Fibroblast of mammary gland (primary cell): ENCODE measurements at regions not wholly inside any gene's neighbourhood (a gene's known extent, or its start where the extent isn't known, plus 50 kb on each side); places are given as distances from the start of the nearest gene placed in this dataset.

Experiments used
- DNase-seq: peaks from one replicate; pipeline ENCODE4 v3.0.0-alpha.2; 2010; ENCODE audit warnings: low read depth
- H3K4me3 ChIP-seq: 2 replicates; pipeline ENCODE4 v1.5.1; 2011; ENCODE audit warnings: low read depth, mild to moderate bottlenecking, low read length, moderate library complexity; ENCODE audit not compliant: control insufficient read depth
- CTCF ChIP-seq: conservative IDR thresholded peaks from 2 replicates; pipeline ENCODE4 v1.5.1; 2011; ENCODE audit warnings: low read depth, low read length, inconsistent platforms; ENCODE audit not compliant: control insufficient read depth, insufficient read depth

- DNase-seq: no peak
- H3K4me3 ChIP-seq: no peak overlapping the region
- TF ChIP-seq CTCF: no peak
Observed at GRCh38 chr1:102190429-102190828, 193.7 kb upstream of the OLFM3 start.

DNA sequence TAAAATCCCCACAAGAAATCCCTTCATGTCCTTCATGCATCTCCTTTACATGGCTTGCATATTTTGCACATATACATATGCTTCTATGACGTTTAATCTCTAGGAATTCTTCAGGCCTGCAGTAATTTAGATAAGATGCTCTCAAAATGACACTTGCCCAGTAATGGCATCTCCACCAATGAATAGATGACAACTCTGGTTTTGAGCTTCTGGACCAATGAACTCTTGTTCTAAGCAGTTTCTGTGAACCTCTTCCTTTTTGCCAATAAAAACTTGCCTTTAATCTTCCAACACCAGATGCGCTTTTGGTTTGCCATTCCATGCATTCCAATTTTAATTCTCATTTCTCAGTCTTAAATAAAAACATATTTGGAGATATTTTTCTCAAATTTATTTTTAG lies 189.8 kb upstream of the OLFM3 start:
- no peak overlapping the region for H3K4me3 ChIP-seq
- no peak for TF ChIP-seq CTCF
- DNase-seq: no peak

DNA sequence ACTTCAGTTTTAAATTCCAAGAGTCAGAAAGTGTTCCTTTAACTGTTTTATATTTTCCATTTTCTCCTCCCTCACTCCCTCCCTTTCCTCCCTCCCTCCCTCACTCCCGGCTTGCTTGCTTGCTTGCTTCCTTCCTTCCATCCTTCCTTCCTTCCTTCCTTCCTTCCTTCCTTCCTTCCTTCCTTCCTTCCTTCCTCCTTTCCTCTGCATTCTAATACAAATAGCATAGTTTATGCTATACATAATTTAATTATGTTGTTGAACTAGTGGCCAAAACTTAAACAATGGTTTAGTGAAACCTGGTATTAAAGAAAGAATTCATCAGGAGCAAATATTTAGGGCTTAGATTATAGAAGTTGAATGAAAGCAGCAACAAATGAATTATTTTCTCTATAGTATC lies 188.5 kb upstream of the OLFM3 start:
- DNase-seq: no peak

DNA sequence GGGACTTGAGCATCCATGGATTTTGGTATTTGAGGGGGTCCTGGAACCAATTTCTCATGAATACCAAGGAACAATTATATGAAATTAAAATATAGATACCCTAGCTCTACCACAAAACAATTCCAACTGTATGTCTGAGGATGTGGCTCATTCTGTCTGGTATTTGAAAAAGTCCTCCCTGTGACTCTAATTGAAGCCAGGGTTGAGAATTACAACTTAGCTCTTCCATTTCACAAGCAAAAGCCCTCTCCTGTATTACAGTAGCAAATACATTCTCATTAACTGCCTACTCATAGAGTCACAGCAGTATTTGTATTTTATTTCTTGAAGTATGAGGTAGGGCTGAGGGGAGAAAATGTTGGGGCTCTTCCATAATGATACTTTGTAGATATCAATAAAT lies 187.8 kb upstream of the OLFM3 start:
- no peak overlapping the region for H3K4me3 ChIP-seq
- DNase-seq: no peak
- TF ChIP-seq CTCF: no peak

More for the DNA sequence above, 188.5 kb upstream of the OLFM3 start:
- no peak for TF ChIP-seq CTCF
- no peak overlapping the region for H3K4me3 ChIP-seq

DNA sequence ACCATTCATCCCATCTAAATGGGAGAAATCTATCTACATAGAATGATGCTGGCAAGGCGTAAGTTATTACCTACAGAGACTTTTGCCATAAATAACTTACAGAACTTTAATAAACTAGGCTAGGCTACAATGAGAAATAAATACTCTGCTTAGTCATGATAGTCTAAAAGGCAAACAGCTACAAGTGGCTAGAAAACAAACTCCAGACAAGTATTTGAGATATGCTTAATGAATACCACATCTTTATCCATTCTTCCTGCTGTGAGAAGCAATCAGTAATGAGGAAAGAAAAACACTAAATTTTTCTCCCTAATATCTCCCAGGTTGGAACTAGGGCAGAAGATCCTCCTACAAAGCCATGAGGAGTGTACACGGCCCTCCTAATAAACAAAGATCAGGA lies 187.0 kb upstream of the OLFM3 start:
- no peak for DNase-seq
- TF ChIP-seq CTCF: no peak
- H3K4me3 ChIP-seq: no peak overlapping the region

DNA sequence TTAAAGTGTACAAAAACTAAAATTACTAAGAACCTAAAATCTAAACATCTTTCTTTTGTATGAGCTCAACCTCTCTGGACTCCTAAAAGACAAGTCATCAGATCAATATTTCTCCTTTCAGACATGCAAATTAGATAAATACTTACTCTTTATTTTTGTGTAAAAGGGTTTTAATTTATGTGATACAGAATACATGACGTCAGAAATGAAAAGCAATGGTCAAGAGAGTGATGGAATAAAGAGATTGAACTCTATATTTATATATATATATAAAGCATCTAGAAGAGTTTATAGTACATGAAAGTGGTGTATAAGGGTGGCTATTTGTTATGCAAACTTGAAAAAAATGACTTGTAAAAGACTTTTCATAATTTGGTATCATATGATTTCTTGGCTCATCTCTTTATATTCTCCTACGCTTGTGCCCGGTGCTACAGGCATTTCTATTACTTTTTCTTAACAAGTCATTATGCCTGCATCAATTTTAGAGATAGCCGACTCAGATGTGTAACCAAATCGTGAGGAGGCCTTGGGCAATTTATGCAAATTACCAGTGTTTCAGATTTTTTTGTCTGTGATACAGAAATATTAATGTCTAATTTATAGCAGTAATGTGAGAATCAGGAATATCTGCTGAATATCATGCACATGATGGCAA lies 186.0 kb upstream of the OLFM3 start:
- TF ChIP-seq CTCF: no peak
- DNase-seq: no peak
- H3K4me3 ChIP-seq: no peak overlapping the region

GRCh38 chr1:102181341-102181740 lies 184.6 kb upstream of the OLFM3 start:
- no peak overlapping the region for H3K4me3 ChIP-seq
- no peak for DNase-seq
- TF ChIP-seq CTCF: no peak
